ENCODE measurements at regions not wholly inside any gene's neighbourhood (a gene's known extent, or its start where the extent isn't known, plus 50 kb on each side); places are given as distances from the start of the nearest gene placed in this dataset.

- no peak for TF ChIP-seq CTCF (IDR thresholded peaks at IDR 0.05)
- no peak overlapping the region for H3K27ac ChIP-seq
- H3K4me3 ChIP-seq, result no peak overlapping the region
- no peak for DNase-seq (ENCODE audit: low spot score)
Measured at GRCh38 chr21:43279578-43279894, 110.7 kb downstream of the CRYAA start.

- no peak overlapping the region for H3K4me3 ChIP-seq
- TF ChIP-seq CTCF (IDR thresholded peaks at IDR 0.05), result no peak
- no peak overlapping the region for H3K27ac ChIP-seq
- no peak for DNase-seq (ENCODE audit: low spot score)
Measured at GRCh38 chr21:43278766-43279577, 110.2 kb downstream of the CRYAA start.

- Histone ChIP-seq H3K27ac (no peak overlapping the region), H3K4me3 (no peak overlapping the region)
- TF ChIP-seq CTCF (IDR thresholded peaks at IDR 0.05), result no peak
- no peak for DNase-seq (ENCODE audit: low spot score)
Measured at GRCh38 chr21:43278359-43278758, 109.6 kb downstream of the CRYAA start.

- no peak for TF ChIP-seq CTCF (IDR thresholded peaks at IDR 0.05)
- DNase-seq (ENCODE audit: low spot score), result no peak
- H3K27ac ChIP-seq, result no peak overlapping the region
- H3K4me3 ChIP-seq, result no peak overlapping the region
Measured at GRCh38 chr21:43277481-43278351, 108.9 kb downstream of the CRYAA start.

GRCh38 chr21:43276811-43277210 lies 108.0 kb downstream of the CRYAA start:
- Histone ChIP-seq H3K27ac (no peak overlapping the region), H3K4me3 (no peak overlapping the region)
- TF ChIP-seq CTCF (IDR thresholded peaks at IDR 0.05), result no peak
- DNase-seq (ENCODE audit: low spot score), result no peak

GRCh38 chr21:43275421-43276211 lies 106.8 kb downstream of the CRYAA start:
- H3K27ac ChIP-seq, result no peak overlapping the region
- no peak overlapping the region for H3K4me3 ChIP-seq
- TF ChIP-seq CTCF (IDR thresholded peaks at IDR 0.05), result no peak
- DNase-seq (ENCODE audit: low spot score), result no peak

Data from coronary artery (tissue), 2 donors.